ENCODE measurements at regions not wholly inside any gene's neighbourhood (a gene's known extent, or its start where the extent isn't known, plus 50 kb on each side); places are given as distances from the start of the nearest gene placed in this dataset.
A peak's percentile ranks its signal among the peaks of the same experiment; 100 is the strongest.

DNA sequence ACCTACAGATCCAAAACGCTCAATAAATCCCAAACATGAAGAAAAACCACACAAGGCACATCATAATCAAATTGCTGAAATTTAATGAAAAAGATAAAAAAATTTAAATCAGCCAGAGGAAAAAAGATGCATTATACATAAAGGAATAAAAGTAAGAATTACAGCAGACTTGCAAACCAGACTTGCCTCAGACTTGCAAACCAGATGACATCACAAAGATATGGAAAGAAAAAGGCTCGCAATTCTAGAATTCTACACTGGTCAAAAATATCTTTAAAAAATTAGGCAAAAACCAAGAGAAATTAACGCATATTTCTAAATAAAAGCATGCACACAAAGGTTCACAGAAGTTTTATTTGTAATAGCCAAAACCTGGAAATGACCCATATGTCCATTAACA lies 188.0 kb upstream of the NAMPT start:
- TF ChIP-seq, protein P1, sequence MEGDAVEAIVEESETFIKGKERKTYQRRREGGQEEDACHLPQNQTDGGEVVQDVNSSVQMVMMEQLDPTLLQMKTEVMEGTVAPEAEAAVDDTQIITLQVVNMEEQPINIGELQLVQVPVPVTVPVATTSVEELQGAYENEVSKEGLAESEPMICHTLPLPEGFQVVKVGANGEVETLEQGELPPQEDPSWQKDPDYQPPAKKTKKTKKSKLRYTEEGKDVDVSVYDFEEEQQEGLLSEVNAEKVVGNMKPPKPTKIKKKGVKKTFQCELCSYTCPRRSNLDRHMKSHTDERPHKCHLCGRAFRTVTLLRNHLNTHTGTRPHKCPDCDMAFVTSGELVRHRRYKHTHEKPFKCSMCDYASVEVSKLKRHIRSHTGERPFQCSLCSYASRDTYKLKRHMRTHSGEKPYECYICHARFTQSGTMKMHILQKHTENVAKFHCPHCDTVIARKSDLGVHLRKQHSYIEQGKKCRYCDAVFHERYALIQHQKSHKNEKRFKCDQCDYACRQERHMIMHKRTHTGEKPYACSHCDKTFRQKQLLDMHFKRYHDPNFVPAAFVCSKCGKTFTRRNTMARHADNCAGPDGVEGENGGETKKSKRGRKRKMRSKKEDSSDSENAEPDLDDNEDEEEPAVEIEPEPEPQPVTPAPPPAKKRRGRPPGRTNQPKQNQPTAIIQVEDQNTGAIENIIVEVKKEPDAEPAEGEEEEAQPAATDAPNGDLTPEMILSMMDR (IDR thresholded peaks at IDR 0.05) = no peak

DNA sequence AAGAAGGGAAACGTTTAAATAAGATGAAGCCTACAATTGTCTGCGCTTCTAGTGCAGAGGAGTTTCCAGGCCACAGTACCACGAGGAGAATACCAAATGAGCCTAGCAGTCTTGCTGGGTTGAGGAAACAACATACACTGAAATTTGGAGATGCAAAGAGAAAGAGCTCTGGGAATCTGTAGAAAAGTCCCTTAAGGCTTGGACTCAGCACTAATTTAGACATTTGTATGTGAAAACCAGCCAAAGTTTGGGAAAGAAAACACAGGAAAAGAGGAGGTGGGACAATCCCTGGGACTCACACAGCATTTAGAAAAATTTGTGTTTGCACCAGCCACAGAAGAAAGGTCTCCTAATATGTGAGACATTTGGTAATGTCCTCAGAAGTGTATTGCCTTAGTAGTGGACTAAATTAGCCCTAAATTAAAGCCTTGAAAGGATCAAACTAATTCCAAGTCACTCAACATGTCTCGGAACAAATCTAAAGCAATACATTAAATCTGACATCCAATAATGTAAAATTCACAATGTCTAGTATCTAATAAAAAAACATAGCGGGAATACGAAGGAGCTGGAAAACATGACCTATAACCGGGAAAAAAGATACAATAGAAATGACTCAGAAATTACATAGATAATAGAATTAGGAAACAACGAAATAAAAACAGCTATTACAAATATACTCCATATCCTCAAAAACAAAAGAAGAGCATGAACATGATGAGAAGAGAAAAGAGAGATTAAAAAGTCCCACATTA lies 187.1 kb upstream of the NAMPT start:
- Mint-ChIP-seq H3K27ac (peak overlapping the region; percentile 17), H3K36me3 (ENCODE audit: low read depth) (no peaks in the 10 kb centered on the region), H3K27me3 (peaks cover 24% of the 10 kb centered on the region), H3K9me3 (no peaks in the 10 kb centered on the region), H3K4me1 (ENCODE audit: low read depth) (peaks cover 16% of the 10 kb centered on the region), H3K4me3 (no peak overlapping the region)
- intact Hi-C loops (cut with micrococcal nuclease) = no loop called here
- ATAC-seq = no peak
- TF ChIP-seq, protein P1 (IDR thresholded peaks at IDR 0.05) = no peak
- no peak for DNase-seq
- CTCF ChIA-PET = interaction anchor here (1.0 to 1.1 kb wide), 2 partner anchors 10 to 11 kb away, joined by 3 to 4 read pairs; no protein-coding TSS in a partner anchor
- POLR2A ChIA-PET = no interaction called here

More for the DNA sequence above, 188.0 kb upstream of the NAMPT start:
- intact Hi-C loops (cut with micrococcal nuclease) = no loop called here
- H3K4me3 Mint-ChIP-seq = no peak overlapping the region
- ATAC-seq (no peak), DNase-seq (no peak)
- no peak overlapping the region for H3K27ac Mint-ChIP-seq
- peaks cover 24% of the 10 kb centered on the region for H3K27me3 Mint-ChIP-seq
- H3K9me3 Mint-ChIP-seq = no peaks in the 10 kb centered on the region
- ChIA-PET CTCF (interaction anchor here (1.0 to 1.1 kb wide), 2 partner anchors 10 to 11 kb away, joined by 3 to 4 read pairs; no protein-coding TSS in a partner anchor), POLR2A (no interaction called here)
- no peaks in the 10 kb centered on the region for H3K36me3 Mint-ChIP-seq (ENCODE audit: low read depth)
- H3K4me1 Mint-ChIP-seq (ENCODE audit: low read depth) = peaks cover 16% of the 10 kb centered on the region

DNA sequence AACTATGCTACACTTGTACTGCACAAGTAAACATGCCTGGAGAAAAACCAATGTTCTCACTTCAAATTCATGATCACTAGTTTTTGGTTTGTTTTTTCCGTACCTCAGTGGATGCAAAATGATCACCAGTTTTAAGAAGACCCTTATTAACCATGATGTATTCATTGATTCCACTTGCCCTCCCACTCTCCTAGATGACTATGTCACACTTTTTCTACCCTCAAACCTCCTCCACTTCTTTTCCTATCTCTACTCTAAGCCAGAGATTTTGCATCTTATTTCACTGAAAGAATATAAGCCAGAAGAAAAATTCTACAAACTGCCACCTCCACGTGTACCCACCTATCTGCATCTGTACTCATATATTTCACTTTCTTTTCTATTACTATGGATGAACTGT lies 186.2 kb upstream of the NAMPT start:
- intact Hi-C loops (cut with micrococcal nuclease) = no loop called here
- Mint-ChIP-seq H3K9me3 (no peaks in the 10 kb centered on the region), H3K27me3 (peaks cover 22% of the 10 kb centered on the region), H3K36me3 (ENCODE audit: low read depth) (no peaks in the 10 kb centered on the region), H3K27ac (peak overlapping the region; percentile 17), H3K4me1 (ENCODE audit: low read depth) (peaks cover 16% of the 10 kb centered on the region), H3K4me3 (no peak overlapping the region)
- CTCF ChIA-PET = no interaction called here
- POLR2A ChIA-PET = no interaction called here
- ATAC-seq (no peak), DNase-seq (no peak)
- TF ChIP-seq, protein P1 (IDR thresholded peaks at IDR 0.05) = no peak

DNA sequence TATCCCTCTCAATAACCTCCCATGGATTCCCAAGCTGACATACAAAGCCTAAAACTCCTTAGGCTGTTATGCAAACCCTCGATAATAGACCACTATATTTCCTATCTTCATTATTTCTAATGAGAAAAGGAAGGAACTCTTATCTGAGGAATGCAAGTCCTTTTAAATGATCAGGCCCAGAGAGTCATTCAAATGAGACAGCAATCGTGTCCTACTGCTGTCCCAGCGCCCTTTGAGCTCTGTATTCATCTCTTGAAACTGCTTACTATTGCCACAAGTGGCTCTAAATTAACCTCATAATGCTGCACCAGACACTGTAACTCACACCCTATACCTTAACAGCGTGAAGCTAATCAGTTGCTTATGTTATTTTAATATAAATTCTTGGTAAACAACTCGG lies 182.1 kb upstream of the NAMPT start:
- TF ChIP-seq, protein P1 (IDR thresholded peaks at IDR 0.05) = no peak
- POLR2A ChIA-PET = no interaction called here

More for the DNA sequence above, 182.1 kb upstream of the NAMPT start:
- H3K27ac Mint-ChIP-seq = no peak overlapping the region
- H3K4me3 Mint-ChIP-seq = no peak overlapping the region
- H3K27me3 Mint-ChIP-seq = peaks cover 12% of the 10 kb centered on the region
- intact Hi-C loops (cut with micrococcal nuclease) = no loop called here
- H3K9me3 Mint-ChIP-seq = no peaks in the 10 kb centered on the region
- no peak for ATAC-seq
- CTCF ChIA-PET = interaction anchor here (0.6 to 1.1 kb wide), 2 partner anchors 290 to 300 kb away, joined by 3 read pairs; no protein-coding TSS in a partner anchor
- H3K36me3 Mint-ChIP-seq (ENCODE audit: low read depth) = peaks cover 1% of the 10 kb centered on the region
- no peak for DNase-seq
- H3K4me1 Mint-ChIP-seq (ENCODE audit: low read depth) = peaks cover 33% of the 10 kb centered on the region

All from activated CD8-positive, alpha-beta T cell treated with anti-CD3 and anti-CD28 coated beads for 36 hours (primary cell).